HEK293 (cell line): ENCODE measurements at regions not wholly inside any gene's neighbourhood (a gene's known extent, or its start where the extent isn't known, plus 50 kb on each side); places are given as distances from the start of the nearest gene placed in this dataset.

Experiments used
- CTCF ChIA-PET: fragments of 350-600 bp; formaldehyde crosslinking; extraction: SDS; loops from one replicate; lab custom pipeline; 2021; ENCODE audit warnings: antibody characterized with exemption; lab: Yijun Ruan, JAX
- POLR2A ChIA-PET: fragments of 300-600 bp; formaldehyde crosslinking; extraction: SDS; loops from one replicate; lab custom pipeline; 2020; ENCODE audit warnings: antibody characterized with exemption, inconsistent platforms; lab: Yijun Ruan, JAX
- H3K27ac ChIP-seq: fragments of 200-500 bp; sonication (Bioruptor generic); 2 replicates; pipeline ENCODE4 v1.5.1; 2014; ENCODE audit warnings: low read depth, low read length, control low read depth, inconsistent platforms; ENCODE audit errors: extremely low read depth
- H3K36me3 ChIP-seq, 2 experiments: fragments of 200-500 bp in 1 of 2; sonication (Bioruptor generic) in 1 of 2; 1 replicate in 1 of 2; 2 replicates in 1 of 2; pipeline ENCODE4 v1.5.1; 2014 to 2017; ENCODE audit warnings: inconsistent platforms in 2 of 2, low read length in 2 of 2; ENCODE audit not compliant: control insufficient read depth in 2 of 2, insufficient read depth in 1 of 2
- H3K4me1 ChIP-seq: fragments of 200-500 bp; sonication (Bioruptor generic); 2 replicates; pipeline ENCODE4 v1.5.1; 2014; ENCODE audit warnings: mild to moderate bottlenecking, low read length, inconsistent platforms; ENCODE audit not compliant: control insufficient read depth, insufficient read depth
- H3K4me3 ChIP-seq: 2 replicates; pipeline ENCODE4 v1.5.1; 2011; ENCODE audit warnings: low read depth, mild to moderate bottlenecking, control low read depth, low read length, moderate library complexity
- H3K9me3 ChIP-seq: fragments of 200-500 bp; sonication (Bioruptor generic); 2 replicates; pipeline ENCODE4 v1.5.1; 2014; ENCODE audit warnings: low read depth, low read length, inconsistent platforms; ENCODE audit not compliant: control insufficient read depth, insufficient read depth
- SETDB1 ChIP-seq: IDR thresholded peaks from one replicate; pipeline ENCODE4 v1.6.1; 2017; ENCODE audit warnings: mild to moderate bottlenecking, low read length, moderate library complexity, mixed read lengths; ENCODE audit not compliant: insufficient read length
- ZBTB21 ChIP-seq: fragments of 450-650 bp; formaldehyde crosslinking; IDR thresholded peaks from 2 replicates; pipeline ENCODE4 v1.5.1; 2017; ENCODE audit warnings: missing biosample characterization, missing genetic modification characterization
- ZNF155 ChIP-seq: fragments of 450-650 bp; formaldehyde crosslinking; IDR thresholded peaks from 2 replicates; pipeline ENCODE4 v1.5.1; 2016; ENCODE audit warnings: missing biosample characterization, missing genetic modification characterization
- ZNF202 ChIP-seq: fragments of 450-650 bp; formaldehyde crosslinking; IDR thresholded peaks from 2 replicates; pipeline ENCODE4 v1.5.1; 2016; ENCODE audit warnings: missing biosample characterization, missing genetic modification characterization, borderline replicate concordance
- ZNF211 ChIP-seq: fragments of 450-650 bp; formaldehyde crosslinking; IDR thresholded peaks from 2 replicates; pipeline ENCODE4 v1.5.1; 2016; ENCODE audit warnings: low read depth, missing biosample characterization, missing genetic modification characterization
- ZNF223 ChIP-seq: fragments of 450-650 bp; formaldehyde crosslinking; IDR thresholded peaks from 2 replicates; pipeline ENCODE4 v1.5.1; 2016; ENCODE audit warnings: missing biosample characterization, missing genetic modification characterization
- ZNF274 ChIP-seq, 2 experiments: fragments of 200-500 bp in 1 of 2; fragments of 450-650 bp in 1 of 2; sonication (Bioruptor generic) in 1 of 2; formaldehyde crosslinking in 1 of 2; IDR thresholded peaks; 2 replicates each; pipeline versions ENCODE4 v1.5.1 to v1.6.1; 2014 to 2016; ENCODE audit warnings: borderline replicate concordance in 1 of 2, inconsistent platforms in 1 of 2, low read length in 1 of 2, missing biosample characterization in 1 of 2, missing genetic modification characterization in 1 of 2
- ZNF416 ChIP-seq: fragments of 450-650 bp; formaldehyde crosslinking; IDR thresholded peaks from 2 replicates; pipeline ENCODE4 v1.5.1; 2016; ENCODE audit warnings: missing biosample characterization, missing genetic modification characterization
- ZNF48 ChIP-seq: fragments of 450-650 bp; formaldehyde crosslinking; IDR thresholded peaks from 2 replicates; pipeline ENCODE4 v1.5.1; 2016; ENCODE audit warnings: missing biosample characterization, missing genetic modification characterization
- ZNF510 ChIP-seq: fragments of 450-650 bp; formaldehyde crosslinking; IDR thresholded peaks from 2 replicates; pipeline ENCODE4 v1.5.1; 2018; ENCODE audit warnings: mild to moderate bottlenecking, missing genetic modification characterization, missing biosample characterization; ENCODE audit not compliant: insufficient replicate concordance
- ZNF521 ChIP-seq: fragments of 450-650 bp; formaldehyde crosslinking; IDR thresholded peaks from 2 replicates; pipeline ENCODE4 v1.5.1; 2017; ENCODE audit warnings: missing biosample characterization, mild to moderate bottlenecking, missing genetic modification characterization
- ZNF677 ChIP-seq: fragments of 450-650 bp; IDR thresholded peaks from 2 replicates; pipeline ENCODE4 v1.5.0; 2018; ENCODE audit warnings: missing biosample characterization, mild to moderate bottlenecking, missing genetic modification characterization, moderate library complexity
- ZNF707 ChIP-seq: fragments of 450-650 bp; formaldehyde crosslinking; IDR thresholded peaks from 2 replicates; pipeline ENCODE4 v1.5.1; 2016; ENCODE audit warnings: missing biosample characterization, missing genetic modification characterization
- TF ChIP-seq, protein P1 (sequence below): sonication (generic); formaldehyde crosslinking; IDR thresholded peaks from 2 replicates; pipeline ENCODE4 v1.8.1; 2022; ENCODE audit warnings: mild to moderate bottlenecking, moderate library complexity, missing genetic modification reagents
- TF ChIP-seq, protein P2 (sequence below): fragments of 450-650 bp; formaldehyde crosslinking; IDR thresholded peaks from 2 replicates; pipeline ENCODE4 v1.5.1; 2016; ENCODE audit warnings: missing biosample characterization, missing genetic modification characterization
- TF ChIP-seq, protein P3 (sequence below): fragments of 450-650 bp; formaldehyde crosslinking; IDR thresholded peaks from 2 replicates; pipeline ENCODE4 v1.5.1; 2017; ENCODE audit warnings: missing biosample characterization, missing genetic modification characterization
- TF ChIP-seq, protein P4 (sequence below): fragments of 450-650 bp; formaldehyde crosslinking; IDR thresholded peaks from 2 replicates; pipeline ENCODE4 v1.5.1; 2016; ENCODE audit warnings: missing biosample characterization, missing genetic modification characterization
- TF ChIP-seq, protein P5 (sequence below): fragments of 450-650 bp; formaldehyde crosslinking; IDR thresholded peaks from 2 replicates; pipeline ENCODE4 v1.5.1; 2016; ENCODE audit warnings: missing biosample characterization, missing genetic modification characterization
- TF ChIP-seq, protein P6 (sequence below): fragments of 450-650 bp; formaldehyde crosslinking; optimal IDR thresholded peaks from 2 replicates; pipeline ENCODE3; 2016; ENCODE audit warnings: missing biosample characterization, mild to moderate bottlenecking, missing genetic modification characterization

DNA sequence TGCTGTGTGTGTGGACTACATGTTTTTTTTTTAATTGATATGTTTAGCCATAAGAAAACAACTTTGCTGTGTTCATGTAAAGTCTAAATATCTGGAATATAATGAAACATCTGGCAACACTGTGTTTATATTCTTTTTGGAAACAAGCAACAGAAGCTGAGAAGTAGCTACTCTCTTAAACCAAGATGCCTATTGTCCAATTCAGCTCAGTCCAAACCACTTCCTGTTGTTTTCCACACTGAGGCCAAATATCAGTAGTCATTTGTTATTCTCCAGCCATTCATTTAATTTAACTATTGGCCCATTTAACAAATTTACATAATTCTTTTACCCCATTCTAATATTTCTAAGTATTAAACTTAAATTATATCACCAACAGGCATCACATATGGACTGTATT, 903.0 kb upstream of the SLIT2 start (continued):
- TF ChIP-seq, protein P1, sequence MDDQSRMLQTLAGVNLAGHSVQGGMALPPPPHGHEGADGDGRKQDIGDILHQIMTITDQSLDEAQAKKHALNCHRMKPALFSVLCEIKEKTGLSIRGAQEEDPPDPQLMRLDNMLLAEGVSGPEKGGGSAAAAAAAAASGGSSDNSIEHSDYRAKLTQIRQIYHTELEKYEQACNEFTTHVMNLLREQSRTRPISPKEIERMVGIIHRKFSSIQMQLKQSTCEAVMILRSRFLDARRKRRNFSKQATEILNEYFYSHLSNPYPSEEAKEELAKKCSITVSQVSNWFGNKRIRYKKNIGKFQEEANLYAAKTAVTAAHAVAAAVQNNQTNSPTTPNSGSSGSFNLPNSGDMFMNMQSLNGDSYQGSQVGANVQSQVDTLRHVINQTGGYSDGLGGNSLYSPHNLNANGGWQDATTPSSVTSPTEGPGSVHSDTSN = no peak
- TF ChIP-seq ZNF202 (tag by site-specific recombination) (no peak), ZNF223 (no peak), ZNF707 (tag by site-specific recombination) (no peak), ZNF677 (tag by site-specific recombination) (no peak), ZNF48 (tag by site-specific recombination) (no peak)
- TF ChIP-seq, protein P2, sequence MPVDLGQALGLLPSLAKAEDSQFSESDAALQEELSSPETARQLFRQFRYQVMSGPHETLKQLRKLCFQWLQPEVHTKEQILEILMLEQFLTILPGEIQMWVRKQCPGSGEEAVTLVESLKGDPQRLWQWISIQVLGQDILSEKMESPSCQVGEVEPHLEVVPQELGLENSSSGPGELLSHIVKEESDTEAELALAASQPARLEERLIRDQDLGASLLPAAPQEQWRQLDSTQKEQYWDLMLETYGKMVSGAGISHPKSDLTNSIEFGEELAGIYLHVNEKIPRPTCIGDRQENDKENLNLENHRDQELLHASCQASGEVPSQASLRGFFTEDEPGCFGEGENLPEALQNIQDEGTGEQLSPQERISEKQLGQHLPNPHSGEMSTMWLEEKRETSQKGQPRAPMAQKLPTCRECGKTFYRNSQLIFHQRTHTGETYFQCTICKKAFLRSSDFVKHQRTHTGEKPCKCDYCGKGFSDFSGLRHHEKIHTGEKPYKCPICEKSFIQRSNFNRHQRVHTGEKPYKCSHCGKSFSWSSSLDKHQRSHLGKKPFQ = no peak
- TF ChIP-seq, protein P3, sequence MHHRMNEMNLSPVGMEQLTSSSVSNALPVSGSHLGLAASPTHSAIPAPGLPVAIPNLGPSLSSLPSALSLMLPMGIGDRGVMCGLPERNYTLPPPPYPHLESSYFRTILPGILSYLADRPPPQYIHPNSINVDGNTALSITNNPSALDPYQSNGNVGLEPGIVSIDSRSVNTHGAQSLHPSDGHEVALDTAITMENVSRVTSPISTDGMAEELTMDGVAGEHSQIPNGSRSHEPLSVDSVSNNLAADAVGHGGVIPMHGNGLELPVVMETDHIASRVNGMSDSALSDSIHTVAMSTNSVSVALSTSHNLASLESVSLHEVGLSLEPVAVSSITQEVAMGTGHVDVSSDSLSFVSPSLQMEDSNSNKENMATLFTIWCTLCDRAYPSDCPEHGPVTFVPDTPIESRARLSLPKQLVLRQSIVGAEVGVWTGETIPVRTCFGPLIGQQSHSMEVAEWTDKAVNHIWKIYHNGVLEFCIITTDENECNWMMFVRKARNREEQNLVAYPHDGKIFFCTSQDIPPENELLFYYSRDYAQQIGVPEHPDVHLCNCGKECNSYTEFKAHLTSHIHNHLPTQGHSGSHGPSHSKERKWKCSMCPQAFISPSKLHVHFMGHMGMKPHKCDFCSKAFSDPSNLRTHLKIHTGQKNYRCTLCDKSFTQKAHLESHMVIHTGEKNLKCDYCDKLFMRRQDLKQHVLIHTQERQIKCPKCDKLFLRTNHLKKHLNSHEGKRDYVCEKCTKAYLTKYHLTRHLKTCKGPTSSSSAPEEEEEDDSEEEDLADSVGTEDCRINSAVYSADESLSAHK (tag by site-specific recombination) = no peak
- TF ChIP-seq, all 188 proteins: peak for 0

DNA sequence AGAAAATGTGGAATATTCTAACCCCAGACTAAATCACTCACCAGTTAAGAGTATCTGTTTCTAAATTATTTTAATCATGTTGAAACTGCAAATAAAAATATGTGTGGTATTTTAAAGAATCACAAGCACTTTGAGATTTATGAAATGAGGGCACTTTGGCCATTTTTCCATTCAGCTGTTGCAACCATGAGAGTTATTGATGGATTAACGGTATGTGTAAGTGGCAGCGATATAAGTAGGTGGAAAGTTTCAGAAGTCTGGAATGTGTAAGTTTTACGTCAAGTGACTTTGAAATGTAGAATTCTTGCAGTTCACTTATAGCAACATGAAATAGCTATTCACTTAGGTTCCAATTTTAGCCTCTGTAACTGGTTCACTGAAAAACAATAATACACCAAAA, 905.1 kb upstream of the SLIT2 start:
- no peaks in the 10 kb centered on the region for H3K4me1 ChIP-seq
- no peaks in the 10 kb centered on the region for H3K36me3 ChIP-seq
- POLR2A ChIA-PET = no interaction called here
- no peak overlapping the region for H3K4me3 ChIP-seq
- no peaks in the 10 kb centered on the region for H3K9me3 ChIP-seq
- TF ChIP-seq ZNF510 (tag by site-specific recombination) (no peak), ZNF274 (IDR thresholded peaks at IDR 0.05; ENCODE audit: low read length) (no peak), ZNF274 (tag by site-specific recombination; IDR thresholded peaks at IDR 0.05; ENCODE audit: borderline replicate concordance) (no peak), ZNF155 (tag by site-specific recombination) (no peak), ZNF416 (tag by site-specific recombination) (no peak), ZNF211 (tag by site-specific recombination) (no peak), ZBTB21 (tag by site-specific recombination) (no peak), ZNF521 (tag by site-specific recombination) (no peak), SETDB1 (no peak)
- TF ChIP-seq, protein P4, sequence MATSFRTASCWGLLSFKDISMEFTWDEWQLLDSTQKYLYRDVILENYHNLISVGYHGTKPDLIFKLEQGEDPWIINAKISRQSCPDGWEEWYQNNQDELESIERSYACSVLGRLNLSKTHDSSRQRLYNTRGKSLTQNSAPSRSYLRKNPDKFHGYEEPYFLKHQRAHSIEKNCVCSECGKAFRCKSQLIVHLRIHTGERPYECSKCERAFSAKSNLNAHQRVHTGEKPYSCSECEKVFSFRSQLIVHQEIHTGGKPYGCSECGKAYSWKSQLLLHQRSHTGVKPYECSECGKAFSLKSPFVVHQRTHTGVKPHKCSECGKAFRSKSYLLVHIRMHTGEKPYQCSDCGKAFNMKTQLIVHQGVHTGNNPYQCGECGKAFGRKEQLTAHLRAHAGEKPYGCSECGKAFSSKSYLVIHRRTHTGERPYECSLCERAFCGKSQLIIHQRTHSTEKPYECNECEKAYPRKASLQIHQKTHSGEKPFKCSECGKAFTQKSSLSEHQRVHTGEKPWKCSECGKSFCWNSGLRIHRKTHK (tag by site-specific recombination) = no peak
- TF ChIP-seq, protein P5, sequence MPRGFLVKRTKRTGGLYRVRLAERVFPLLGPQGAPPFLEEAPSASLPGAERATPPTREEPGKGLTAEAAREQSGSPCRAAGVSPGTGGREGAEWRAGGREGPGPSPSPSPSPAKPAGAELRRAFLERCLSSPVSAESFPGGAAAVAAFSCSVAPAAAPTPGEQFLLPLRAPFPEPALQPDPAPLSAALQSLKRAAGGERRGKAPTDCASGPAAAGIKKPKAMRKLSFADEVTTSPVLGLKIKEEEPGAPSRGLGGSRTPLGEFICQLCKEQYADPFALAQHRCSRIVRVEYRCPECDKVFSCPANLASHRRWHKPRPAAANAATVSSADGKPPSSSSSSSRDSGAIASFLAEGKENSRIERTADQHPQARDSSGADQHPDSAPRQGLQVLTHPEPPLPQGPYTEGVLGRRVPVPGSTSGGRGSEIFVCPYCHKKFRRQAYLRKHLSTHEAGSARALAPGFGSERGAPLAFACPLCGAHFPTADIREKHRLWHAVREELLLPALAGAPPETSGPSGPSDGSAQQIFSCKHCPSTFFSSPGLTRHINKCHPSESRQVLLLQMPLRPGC = no peak
- TF ChIP-seq, protein P6, sequence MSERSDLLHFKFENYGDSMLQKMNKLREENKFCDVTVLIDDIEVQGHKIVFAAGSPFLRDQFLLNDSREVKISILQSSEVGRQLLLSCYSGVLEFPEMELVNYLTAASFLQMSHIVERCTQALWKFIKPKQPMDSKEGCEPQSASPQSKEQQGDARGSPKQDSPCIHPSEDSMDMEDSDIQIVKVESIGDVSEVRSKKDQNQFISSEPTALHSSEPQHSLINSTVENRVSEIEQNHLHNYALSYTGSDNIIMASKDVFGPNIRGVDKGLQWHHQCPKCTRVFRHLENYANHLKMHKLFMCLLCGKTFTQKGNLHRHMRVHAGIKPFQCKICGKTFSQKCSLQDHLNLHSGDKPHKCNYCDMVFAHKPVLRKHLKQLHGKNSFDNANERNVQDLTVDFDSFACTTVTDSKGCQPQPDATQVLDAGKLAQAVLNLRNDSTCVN = no peak
- no peak overlapping the region for H3K27ac ChIP-seq
- CTCF ChIA-PET = no interaction called here
